ENCODE measurements at regions not wholly inside any gene's neighbourhood (a gene's known extent, or its start where the extent isn't known, plus 50 kb on each side); places are given as distances from the start of the nearest gene placed in this dataset.

GRCh38 chr3:26245236-26245635 lies 377.3 kb upstream of the LRRC3B start:
- Histone ChIP-seq H2BK12ac (ENCODE audit: low read depth, low read length) (no peak overlapping the region), H3K9me3 (ENCODE audit: insufficient read depth in 2 of 2, low read depth in 1 of 2, low read length in 1 of 2) (no peaks in the 10 kb centered on the region; a peak in 1 of 4 replicates), H2BK120ac (replicated peaks; ENCODE audit: low read depth, low read length) (no peak overlapping the region), H3K4ac (replicated peaks; ENCODE audit: insufficient read length, low read depth, low read length) (no peak overlapping the region), H2AK5ac (ENCODE audit: low read depth, low read length) (no peak overlapping the region), H4K20me1 (replicated peaks in 1 of 2; ENCODE audit: control insufficient read depth in 1 of 2, insufficient read depth in 2 of 2, low read length in 2 of 2) (no peaks in the 10 kb centered on the region), H3K23me2 (ENCODE audit: low read depth, low read length) (no peaks in the 10 kb centered on the region), H3K79me1 (ENCODE audit: low read depth, low read length) (no peaks in the 10 kb centered on the region), H3K27me3 (replicated peaks in 1 of 4; ENCODE audit: control insufficient read depth in 3 of 4, extremely low read depth in 1 of 4, insufficient read depth in 3 of 4, low read length in 3 of 4) (no peaks in the 10 kb centered on the region), H4K8ac (ENCODE audit: extremely low read depth, insufficient read depth, low read length) (no peak overlapping the region), H2BK20ac (ENCODE audit: low read length) (no peak overlapping the region), H3K9ac (replicated peaks in 1 of 4; ENCODE audit: extremely low read depth in 1 of 4, low read depth in 3 of 4, low read length in 3 of 4) (no peak overlapping the region), H3K56ac (replicated peaks; ENCODE audit: insufficient read length, low read depth, low read length) (no peak overlapping the region), H3K79me2 (ENCODE audit: control insufficient read depth in 1 of 2, insufficient read depth in 2 of 2, low read length in 2 of 2) (no peaks in the 10 kb centered on the region), H4K5ac (ENCODE audit: insufficient read length, low read depth, low read length) (no peak overlapping the region), H2AFZ (ENCODE audit: low read length) (no peak overlapping the region), H3K4me3 (ENCODE audit: extremely low read depth in 1 of 4, insufficient read depth in 2 of 4, low read depth in 3 of 4, low read length in 4 of 4) (no peak overlapping the region), H3K14ac (ENCODE audit: insufficient read length) (no peak overlapping the region), H2BK15ac (ENCODE audit: low read length) (no peak overlapping the region), H4K91ac (replicated peaks; ENCODE audit: insufficient read length, low read length) (no peak overlapping the region), H3K4me2 (ENCODE audit: insufficient read depth in 1 of 2, low read depth in 2 of 2, low read length in 2 of 2) (no peak overlapping the region), H3K23ac (ENCODE audit: insufficient read length) (no peak overlapping the region), H3K36me3 (ENCODE audit: control insufficient read depth in 2 of 4, insufficient read depth in 4 of 4, low read length in 3 of 4) (no peaks in the 10 kb centered on the region), H3K4me1 (replicated peaks in 1 of 4; ENCODE audit: control insufficient read depth in 3 of 4, insufficient read depth in 4 of 4, low read length in 3 of 4) (no peaks in the 10 kb centered on the region), H3K18ac (ENCODE audit: extremely low read depth, low read length) (no peak overlapping the region), H2BK5ac (ENCODE audit: low read depth, low read length) (no peak overlapping the region), H3K27ac (ENCODE audit: low read depth, low read length) (no peak overlapping the region)
- POLR2A ChIA-PET (ENCODE audit: partially characterized antibody): no interaction called here
- TF ChIP-seq YY1 (IDR thresholded peaks at IDR 0.05; ENCODE audit: low read depth, low read length): no peak
- TF ChIP-seq HDAC2 (IDR thresholded peaks at IDR 0.05; ENCODE audit: borderline replicate concordance in 1 of 2, low read depth in 2 of 2, low read length in 2 of 2): no peak
- CTCF ChIA-PET (ENCODE audit: partially characterized antibody): interaction anchor here (0.6 kb wide), 1 partner anchor 61 kb away, joined by 3 read pairs; no protein-coding TSS in a partner anchor
- no peak for FAIRE-seq
- DNase-seq (ENCODE audit: low read depth in 1 of 2, low spot score in 2 of 2): no peak
